Neural cell (in vitro differentiated cells): ENCODE measurements at regions not wholly inside any gene's neighbourhood (a gene's known extent, or its start where the extent isn't known, plus 50 kb on each side); places are given as distances from the start of the nearest gene placed in this dataset.

Source experiments
- H2AFZ ChIP-seq: fragments of 200-600, 300-800 bp; sonication (generic), shearing (Covaris generic); 2 replicates; pipeline ENCODE4 v1.6.0; 2014; ENCODE audit warnings: low read depth, mild to moderate bottlenecking, antibody characterized with exemption, low read length, moderate library complexity
- H3F3A ChIP-seq: fragments of 200-600 bp; shearing (Covaris generic); 2 replicates; pipeline ENCODE4 v1.6.1; 2016; ENCODE audit warnings: mild to moderate bottlenecking, moderate library complexity, mixed read lengths, antibody characterized with exemption, low read length; ENCODE audit not compliant: insufficient read depth, poor library complexity, severe bottlenecking
- H3K27ac ChIP-seq: fragments of 200-600, 300-800 bp; sonication (generic), shearing (Covaris generic); 2 replicates; pipeline ENCODE4 v1.5.1; 2014; ENCODE audit warnings: mild to moderate bottlenecking, low read length, moderate library complexity
- H3K27me3 ChIP-seq: fragments of 300-800, 200-600 bp; sonication (generic), shearing (Covaris generic); 2 replicates; pipeline ENCODE4 v1.6.0; 2014; ENCODE audit warnings: mild to moderate bottlenecking, low read depth, low read length, moderate library complexity; ENCODE audit not compliant: insufficient read depth
- H3K36me3 ChIP-seq: fragments of 300-800, 200-600 bp; sonication (generic), shearing (Covaris generic); 2 replicates; pipeline ENCODE4 v1.5.1; 2014; ENCODE audit warnings: mild to moderate bottlenecking, antibody characterized with exemption, low read length, moderate library complexity; ENCODE audit not compliant: insufficient read depth
- H3K4me2 ChIP-seq: fragments of 300-800, 200-600 bp; sonication (generic), shearing (Covaris generic); 2 replicates; pipeline ENCODE4 v1.6.0; 2014; ENCODE audit warnings: mild to moderate bottlenecking, low read length
- H3K4me3 ChIP-seq: fragments of 300-800, 200-600 bp; sonication (generic), shearing (Covaris generic); 2 replicates; pipeline ENCODE4 v1.5.1; 2014; ENCODE audit warnings: mild to moderate bottlenecking, low read length, moderate library complexity
- H3K79me2 ChIP-seq: fragments of 200-600 bp; shearing (Covaris generic); replicated peaks from 2 replicates; pipeline ENCODE4 v1.6.0; 2014; ENCODE audit warnings: mild to moderate bottlenecking, low read length, moderate library complexity; ENCODE audit not compliant: insufficient read depth
- H3K9ac ChIP-seq: fragments of 300-800, 200-600 bp; sonication (generic), shearing (Covaris generic); 2 replicates; pipeline ENCODE4 v1.6.1; 2016; ENCODE audit warnings: mild to moderate bottlenecking, low read length, mixed read lengths
- H3K9me2 ChIP-seq: fragments of 200-600 bp; shearing (Covaris generic); 2 replicates; pipeline ENCODE4 v1.6.1; 2016; ENCODE audit warnings: mild to moderate bottlenecking, low read length, mixed read lengths; ENCODE audit not compliant: insufficient read depth
- H3K9me3 ChIP-seq: fragments of 200-600, 300-800 bp; sonication (generic), shearing (Covaris generic); 2 replicates; pipeline ENCODE4 v1.6.1; 2016; ENCODE audit warnings: mild to moderate bottlenecking, mixed run types, low read length, moderate library complexity, mixed read lengths
- H4K20me1 ChIP-seq: fragments of 200-600 bp; shearing (Covaris generic); 2 replicates; pipeline ENCODE4 v1.6.1; 2016; ENCODE audit warnings: mild to moderate bottlenecking, mixed run types; ENCODE audit not compliant: insufficient read depth
- CTCF ChIP-seq: fragments of 450-650 bp; IDR thresholded peaks from 2 replicates; pipeline ENCODE4 v1.5.1; 2014; ENCODE audit warnings: antibody characterized with exemption, mild to moderate bottlenecking, moderate library complexity; ENCODE audit not compliant: poor library complexity, severe bottlenecking
- EP300 ChIP-seq: fragments of 450-650 bp; conservative IDR thresholded peaks from 2 replicates; pipeline ENCODE4 v1.6.1; 2014; ENCODE audit warnings: antibody characterized with exemption, mild to moderate bottlenecking, moderate library complexity; ENCODE audit not compliant: poor library complexity, severe bottlenecking
- EZH2 ChIP-seq: fragments of 200-600, 300-800 bp; shearing (Covaris generic), sonication (generic); IDR thresholded peaks from 2 replicates; pipeline ENCODE4 v1.6.1; 2014; ENCODE audit warnings: antibody characterized with exemption, low read length, borderline replicate concordance, mild to moderate bottlenecking; ENCODE audit not compliant: insufficient read depth, poor library complexity, severe bottlenecking
- MXI1 ChIP-seq: fragments of 450-650 bp; conservative IDR thresholded peaks from 2 replicates; pipeline ENCODE4 v1.6.1; 2014; ENCODE audit warnings: antibody characterized with exemption, mild to moderate bottlenecking; ENCODE audit not compliant: poor library complexity, severe bottlenecking
- POLR2AphosphoS5 ChIP-seq: IDR thresholded peaks from 2 replicates; pipeline ENCODE4 v1.6.1; 2012
- RAD21 ChIP-seq: fragments of 450-650 bp; conservative IDR thresholded peaks from 2 replicates; pipeline ENCODE4 v1.6.1; 2014; ENCODE audit warnings: antibody characterized with exemption, mild to moderate bottlenecking, moderate library complexity
- REST ChIP-seq: IDR thresholded peaks from 2 replicates; pipeline ENCODE4 v1.6.1; 2012; ENCODE audit warnings: borderline replicate concordance
- SMC3 ChIP-seq: fragments of 450-650 bp; conservative IDR thresholded peaks from 2 replicates; pipeline ENCODE4 v1.6.1; 2014; ENCODE audit warnings: antibody characterized with exemption, mild to moderate bottlenecking, moderate library complexity; ENCODE audit not compliant: poor library complexity
- TAF1 ChIP-seq: IDR thresholded peaks from 2 replicates; pipeline ENCODE4 v1.6.1; 2012; ENCODE audit warnings: low read depth

- H3K9me2 ChIP-seq = no peaks in the 10 kb centered on the region
- H3K4me2 ChIP-seq = no peak overlapping the region
- TF ChIP-seq EZH2 (no peak), RAD21 (no peak), TAF1 (no peak), MXI1 (no peak), CTCF (no peak), SMC3 (no peak), POLR2AphosphoS5 (no peak), EP300 (no peak), REST (no peak)
Measured at GRCh38 chr7:33849004-33849403, 56.3 kb upstream of the BMPER start.

GRCh38 chr7:33849971-33850559 lies 55.3 kb upstream of the BMPER start:
- Histone ChIP-seq H3K27me3 (no peaks in the 10 kb centered on the region), H2AFZ (no peak overlapping the region), H3K9me3 (no peaks in the 10 kb centered on the region), H4K20me1 (no peaks in the 10 kb centered on the region), H3K27ac (no peak overlapping the region), H3K4me2 (no peak overlapping the region), H3K4me3 (no peak overlapping the region), H3F3A (no peaks in the 10 kb centered on the region), H3K36me3 (no peaks in the 10 kb centered on the region), H3K9me2 (no peaks in the 10 kb centered on the region), H3K79me2 (no peaks in the 10 kb centered on the region), H3K9ac (no peak overlapping the region)
- no peak for TF ChIP-seq EP300
- TF ChIP-seq SMC3 = no peak

More at GRCh38 chr7:33849004-33849403, 56.3 kb upstream of the BMPER start:
- H3K4me3 ChIP-seq = no peak overlapping the region
- no peaks in the 10 kb centered on the region for H3K79me2 ChIP-seq
- H3F3A ChIP-seq = no peaks in the 10 kb centered on the region
- H2AFZ ChIP-seq = no peak overlapping the region
- H3K9me3 ChIP-seq = no peaks in the 10 kb centered on the region
- H4K20me1 ChIP-seq = no peaks in the 10 kb centered on the region
- no peaks in the 10 kb centered on the region for H3K27me3 ChIP-seq
- H3K27ac ChIP-seq = no peak overlapping the region
- no peak overlapping the region for H3K9ac ChIP-seq
- H3K36me3 ChIP-seq = no peaks in the 10 kb centered on the region
